Mesothelial cell of epicardium (in vitro differentiated cells): ENCODE measurements at regions not wholly inside any gene's neighbourhood (a gene's known extent, or its start where the extent isn't known, plus 50 kb on each side); places are given as distances from the start of the nearest gene placed in this dataset.

Source experiments
- DNase-seq, 2 experiments: peaks; one replicate each; pipeline ENCODE4 v3.0.0; 2021; ENCODE audit warnings: low spot score in 2 of 2; ENCODE audit not compliant: unreplicated experiment in 2 of 2
- H3K27ac Mint-ChIP-seq: 2 replicates; pipeline ENCODE4 v1.8.0; 2021; ENCODE audit warnings: mixed read lengths
- H3K27me3 Mint-ChIP-seq: 2 replicates; pipeline ENCODE4 v1.8.0; 2021; ENCODE audit warnings: low read depth, mixed read lengths
- H3K36me3 Mint-ChIP-seq: 2 replicates; pipeline ENCODE4 v1.8.0; 2021; ENCODE audit warnings: mixed read lengths
- H3K4me1 Mint-ChIP-seq: 2 replicates; pipeline ENCODE4 v1.8.0; 2021; ENCODE audit warnings: mixed read lengths
- H3K4me3 Mint-ChIP-seq: 2 replicates; pipeline ENCODE4 v1.8.0; 2021; ENCODE audit warnings: mild to moderate bottlenecking, moderate library complexity, mixed read lengths
- H3K9me3 Mint-ChIP-seq: 2 replicates; pipeline ENCODE4 v1.8.0; 2021; ENCODE audit warnings: mixed read lengths
- TF ChIP-seq, protein P1 (sequence below): fragments of 200-600 bp; sonication (generic); IDR thresholded peaks from one replicate; pipeline ENCODE4 v1.5.0; 2021; ENCODE audit warnings: antibody characterized with exemption; ENCODE audit not compliant: unreplicated experiment

DNA sequence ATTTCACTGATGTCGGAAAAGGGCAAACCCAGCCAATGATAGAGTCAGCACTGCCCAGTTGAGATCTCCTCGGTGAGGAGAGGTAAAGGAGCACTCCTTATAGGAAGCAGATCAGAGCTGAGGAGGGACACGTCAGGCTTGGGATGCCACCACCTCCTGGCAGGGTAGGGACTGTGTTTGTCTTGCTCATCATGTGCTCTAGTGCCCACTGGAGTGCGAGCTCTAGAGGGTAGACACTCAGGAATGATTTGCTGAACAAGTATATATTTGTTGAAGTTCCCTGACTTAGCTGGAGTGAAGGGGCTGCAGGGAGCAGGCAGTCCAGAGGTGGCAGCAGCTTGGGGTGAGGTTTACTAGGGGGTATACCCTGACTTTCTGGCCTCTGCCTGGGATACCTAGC, 146.5 kb downstream of the NOC3L start:
- no peaks in the 10 kb centered on the region for H3K36me3 Mint-ChIP-seq
- H3K9me3 Mint-ChIP-seq = no peaks in the 10 kb centered on the region
- H3K4me3 Mint-ChIP-seq = no peak overlapping the region
- TF ChIP-seq, protein P1, sequence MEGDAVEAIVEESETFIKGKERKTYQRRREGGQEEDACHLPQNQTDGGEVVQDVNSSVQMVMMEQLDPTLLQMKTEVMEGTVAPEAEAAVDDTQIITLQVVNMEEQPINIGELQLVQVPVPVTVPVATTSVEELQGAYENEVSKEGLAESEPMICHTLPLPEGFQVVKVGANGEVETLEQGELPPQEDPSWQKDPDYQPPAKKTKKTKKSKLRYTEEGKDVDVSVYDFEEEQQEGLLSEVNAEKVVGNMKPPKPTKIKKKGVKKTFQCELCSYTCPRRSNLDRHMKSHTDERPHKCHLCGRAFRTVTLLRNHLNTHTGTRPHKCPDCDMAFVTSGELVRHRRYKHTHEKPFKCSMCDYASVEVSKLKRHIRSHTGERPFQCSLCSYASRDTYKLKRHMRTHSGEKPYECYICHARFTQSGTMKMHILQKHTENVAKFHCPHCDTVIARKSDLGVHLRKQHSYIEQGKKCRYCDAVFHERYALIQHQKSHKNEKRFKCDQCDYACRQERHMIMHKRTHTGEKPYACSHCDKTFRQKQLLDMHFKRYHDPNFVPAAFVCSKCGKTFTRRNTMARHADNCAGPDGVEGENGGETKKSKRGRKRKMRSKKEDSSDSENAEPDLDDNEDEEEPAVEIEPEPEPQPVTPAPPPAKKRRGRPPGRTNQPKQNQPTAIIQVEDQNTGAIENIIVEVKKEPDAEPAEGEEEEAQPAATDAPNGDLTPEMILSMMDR = no peak
- DNase-seq = no peak
- no peak overlapping the region for H3K27ac Mint-ChIP-seq
- no peaks in the 10 kb centered on the region for H3K4me1 Mint-ChIP-seq
- H3K27me3 Mint-ChIP-seq = peaks cover 8% of the 10 kb centered on the region

DNA sequence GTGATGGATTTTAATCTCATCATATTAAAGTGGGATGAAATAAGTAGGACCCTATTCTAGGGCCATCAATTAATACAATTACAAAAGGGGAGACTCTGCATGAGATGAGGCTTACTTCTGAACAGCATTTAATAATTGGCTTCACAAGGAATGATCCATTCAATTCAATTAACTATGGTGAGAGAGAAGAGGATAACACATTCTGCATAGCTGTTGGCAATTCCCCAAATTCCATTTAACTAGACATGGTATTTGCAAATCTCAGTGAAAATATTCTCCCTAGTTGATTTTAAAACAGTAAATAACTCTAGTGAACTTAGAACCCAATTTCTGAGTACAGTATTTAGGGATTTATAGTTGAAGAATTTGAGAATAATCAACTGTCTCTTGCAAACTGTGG, 145.3 kb downstream of the NOC3L start:
- Mint-ChIP-seq H3K9me3 (no peaks in the 10 kb centered on the region), H3K4me1 (no peaks in the 10 kb centered on the region), H3K27ac (no peak overlapping the region), H3K27me3 (peaks cover 8% of the 10 kb centered on the region), H3K36me3 (no peaks in the 10 kb centered on the region), H3K4me3 (no peak overlapping the region)
- no peak for DNase-seq
- TF ChIP-seq, protein P1 = no peak

DNA sequence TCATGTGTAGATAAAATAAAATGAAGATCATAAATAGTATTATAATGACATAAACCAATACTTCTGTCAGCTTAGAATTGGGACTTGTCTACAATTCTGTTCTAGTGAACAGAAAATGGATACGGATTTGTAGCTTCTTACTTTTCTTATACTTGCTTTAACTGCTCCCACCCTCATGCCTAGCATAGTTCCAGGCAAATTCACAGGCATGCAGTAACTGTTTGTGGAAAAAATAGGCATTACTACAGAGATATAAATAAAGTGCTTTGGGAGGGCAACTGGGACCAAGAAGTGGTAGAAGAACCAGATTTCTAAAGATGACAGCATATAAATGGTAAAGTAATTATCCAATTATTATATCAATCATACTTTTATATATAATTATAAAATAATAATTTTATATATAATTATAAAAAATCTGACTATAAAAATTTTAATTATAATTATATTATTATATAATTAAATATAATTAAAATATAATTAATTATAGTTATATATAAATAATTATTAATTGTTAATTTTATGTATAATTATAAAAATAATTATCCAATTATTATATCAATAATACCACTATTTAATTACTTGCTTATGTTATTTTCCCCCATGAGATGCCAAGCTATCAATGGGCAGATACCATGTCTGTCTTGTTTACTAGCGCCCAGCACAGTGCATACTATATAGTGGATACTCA, 144.1 kb downstream of the NOC3L start:
- no peak overlapping the region for H3K27ac Mint-ChIP-seq
- no peaks in the 10 kb centered on the region for H3K36me3 Mint-ChIP-seq
- peaks cover 8% of the 10 kb centered on the region for H3K27me3 Mint-ChIP-seq
- TF ChIP-seq, protein P1 = no peak
- H3K4me3 Mint-ChIP-seq = no peak overlapping the region
- H3K4me1 Mint-ChIP-seq = no peaks in the 10 kb centered on the region
- DNase-seq = no peak
- H3K9me3 Mint-ChIP-seq = no peaks in the 10 kb centered on the region

DNA sequence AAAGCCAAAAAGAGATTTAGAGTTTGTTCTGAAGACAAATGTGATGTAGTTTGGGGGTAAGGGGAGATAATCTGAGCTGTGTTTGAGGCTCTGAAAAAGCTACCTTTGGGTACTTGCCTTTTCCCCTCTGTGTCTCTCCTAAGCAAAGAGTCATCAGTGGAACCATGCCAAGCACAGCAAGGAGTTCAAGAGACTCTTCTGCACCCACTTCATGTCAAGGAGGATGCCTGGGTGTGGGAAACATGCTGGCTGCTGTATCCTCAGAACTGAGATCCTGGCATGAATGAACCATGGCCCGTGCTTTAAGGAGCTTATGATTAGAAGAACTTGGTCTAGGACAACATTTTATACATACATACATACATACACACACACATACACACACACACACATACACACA, 142.9 kb downstream of the NOC3L start:
- TF ChIP-seq, protein P1 = no peak
- Mint-ChIP-seq H3K27me3 (peaks cover 7% of the 10 kb centered on the region), H3K4me1 (no peaks in the 10 kb centered on the region), H3K4me3 (no peak overlapping the region), H3K9me3 (no peaks in the 10 kb centered on the region), H3K36me3 (no peaks in the 10 kb centered on the region), H3K27ac (no peak overlapping the region)
- DNase-seq = no peak

DNA sequence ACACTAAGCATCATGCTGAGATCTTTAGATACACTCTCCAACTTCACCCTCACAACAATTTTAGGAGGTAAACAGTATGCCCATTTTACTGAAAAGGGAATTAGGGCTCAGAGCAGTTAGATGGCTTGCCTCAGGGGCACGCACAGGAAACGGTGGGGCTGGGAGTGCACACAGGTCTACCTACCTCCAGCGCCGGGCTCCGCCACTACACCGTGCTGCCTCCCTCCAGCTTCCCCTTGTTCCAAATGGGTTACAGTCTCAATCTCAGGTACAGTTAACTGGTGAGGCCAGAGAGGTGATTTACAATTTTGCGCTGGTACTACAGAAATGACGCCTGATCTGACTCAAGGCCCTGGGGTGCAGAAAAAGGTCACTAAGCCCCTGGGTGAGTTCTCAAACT, 142.0 kb downstream of the NOC3L start:
- Mint-ChIP-seq H3K36me3 (no peaks in the 10 kb centered on the region), H3K27me3 (peaks cover 5% of the 10 kb centered on the region), H3K4me1 (no peaks in the 10 kb centered on the region), H3K27ac (no peak overlapping the region), H3K4me3 (no peak overlapping the region), H3K9me3 (no peaks in the 10 kb centered on the region)
- TF ChIP-seq, protein P1 = no peak
- DNase-seq = no peak
